ENCODE measurements at regions not wholly inside any gene's neighbourhood (a gene's known extent, or its start where the extent isn't known, plus 50 kb on each side); places are given as distances from the start of the nearest gene placed in this dataset.

- DNase-seq: no peak
Observed at GRCh38 chr9:129278391-129279237, 100.6 kb upstream of the IER5L start.

GRCh38 chr9:129276486-129277230, 98.6 kb upstream of the IER5L start:
- no peak for DNase-seq

DNA sequence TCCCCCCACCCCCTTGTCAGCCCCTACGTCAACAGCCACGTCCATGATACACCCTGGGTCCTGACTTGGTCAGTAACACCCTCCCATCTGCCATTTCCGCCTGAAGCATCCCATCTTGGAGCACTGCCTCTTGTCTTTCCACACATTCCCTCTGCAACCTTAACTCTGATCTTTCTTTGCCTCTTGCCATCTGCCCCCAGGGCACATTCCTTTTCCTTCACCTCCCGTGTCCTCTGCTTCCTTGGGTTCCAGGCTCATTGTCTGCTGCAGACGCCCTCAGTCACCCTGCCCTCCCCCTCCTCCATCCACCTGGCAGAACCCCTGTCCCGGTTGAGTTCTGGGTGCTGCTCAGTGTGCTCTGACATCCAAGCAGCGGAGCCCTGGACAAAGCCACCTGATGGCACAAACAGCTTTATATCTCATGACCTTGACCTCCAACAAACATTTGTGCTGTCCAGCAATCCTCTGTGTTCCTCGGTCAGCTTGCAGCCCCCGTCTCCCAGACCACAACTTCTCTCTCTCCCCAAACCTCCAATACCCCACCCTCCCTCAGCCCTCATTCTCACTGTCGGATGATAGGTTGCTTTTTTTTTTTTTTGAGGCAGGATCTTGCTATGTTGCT, 97.7 kb upstream of the IER5L start:
- no peak for DNase-seq

DNA sequence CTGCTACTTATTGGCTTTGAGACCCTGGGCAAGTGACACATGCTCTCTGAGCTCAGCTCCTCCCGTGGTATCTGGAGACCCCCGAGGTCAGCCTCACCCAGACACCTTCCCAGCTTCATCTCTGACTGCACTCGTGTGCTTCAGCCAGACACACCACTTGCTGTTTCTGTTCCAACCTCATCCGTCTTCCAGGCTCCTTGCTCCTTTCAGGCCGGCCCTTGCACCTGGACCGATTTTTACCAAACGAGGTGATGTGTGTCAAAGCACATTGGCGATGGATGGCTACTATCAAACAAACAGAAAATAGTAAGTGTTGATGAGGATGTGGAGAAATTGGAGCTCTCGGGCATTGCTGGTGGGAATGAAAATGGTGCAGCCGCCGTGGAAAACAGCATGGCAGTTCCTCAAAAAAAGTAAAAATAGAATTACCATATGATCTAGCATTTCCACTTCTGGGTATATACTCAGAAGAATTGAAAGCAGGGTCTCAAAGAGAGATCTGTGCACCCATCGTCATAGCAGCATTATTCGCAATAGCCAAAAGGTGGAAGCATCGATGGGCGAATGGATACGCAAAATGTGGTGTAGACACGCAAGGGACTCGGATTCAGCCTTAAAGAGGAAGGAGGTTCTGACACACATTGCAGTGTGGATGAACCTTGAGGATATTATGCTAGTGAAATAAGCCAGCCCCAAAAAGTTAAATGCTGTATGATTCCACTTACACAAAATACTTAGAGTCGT, 96.1 kb upstream of the IER5L start:
- DNase-seq: no peak

DNA sequence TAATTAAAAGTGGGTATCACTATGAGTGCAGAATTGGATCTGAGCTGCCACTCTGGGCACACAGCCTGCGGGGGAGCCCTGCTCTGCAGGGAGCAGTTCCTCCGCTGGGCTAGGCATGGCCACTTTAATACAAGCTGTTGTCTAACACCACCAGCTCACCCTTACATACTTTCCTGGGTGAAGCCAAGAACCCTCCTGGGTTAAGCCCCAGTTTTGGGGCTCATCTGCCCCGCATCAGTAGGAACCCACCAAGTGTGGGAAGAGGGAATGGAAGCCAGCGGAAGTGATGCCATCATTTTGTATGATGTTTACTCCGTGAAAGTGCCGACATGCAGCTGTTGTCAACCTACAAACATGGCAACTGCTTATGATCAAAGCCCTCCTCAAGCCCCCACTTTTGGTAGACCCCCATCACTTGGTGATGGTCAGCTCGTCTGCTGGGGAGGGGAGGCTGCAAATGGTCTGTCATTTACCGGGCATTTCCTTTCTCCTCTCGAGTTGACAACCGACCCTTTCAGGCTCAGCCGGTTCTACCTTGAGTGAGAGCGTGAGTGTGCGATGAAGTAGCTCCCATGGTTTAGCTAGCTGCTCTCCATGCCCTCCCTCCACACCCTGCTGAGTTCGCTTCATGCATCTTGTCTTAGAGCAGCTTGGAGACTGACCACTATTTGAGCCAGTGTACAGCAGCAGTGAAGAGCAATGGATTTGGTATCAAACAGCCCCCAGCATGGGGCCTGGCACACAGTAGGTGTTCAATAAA, 95.3 kb upstream of the IER5L start:
- DNase-seq: no peak

- DNase-seq: no peak
Observed at GRCh38 chr9:129272348-129273025, 94.4 kb upstream of the IER5L start.

DNA sequence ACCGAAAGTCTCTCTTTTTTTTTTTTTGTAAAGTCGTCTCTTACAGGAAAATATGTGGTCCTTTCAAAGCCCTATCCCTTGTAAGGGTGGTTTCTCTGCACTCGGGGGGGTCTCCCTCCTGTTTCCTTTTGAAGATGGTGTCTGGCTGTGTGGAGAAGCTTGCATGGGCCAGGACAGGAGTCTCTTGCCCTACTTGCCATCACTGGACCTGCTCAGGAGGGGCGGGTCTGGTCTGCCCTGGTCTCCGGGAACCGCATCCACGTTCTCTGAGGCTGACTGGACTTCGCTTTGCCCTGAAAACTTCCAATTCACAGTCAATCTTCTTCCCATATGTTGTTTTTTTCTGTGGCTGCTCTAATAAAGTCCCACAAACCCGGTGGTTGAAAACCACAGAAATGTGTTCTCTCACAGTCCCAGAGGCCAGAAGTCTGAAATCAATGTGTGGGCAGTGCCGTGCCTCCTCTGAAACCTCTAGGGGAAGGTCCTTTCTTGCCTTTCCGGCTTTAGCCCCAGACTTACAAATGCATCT, 92.9 kb upstream of the IER5L start:
- no peak for DNase-seq

GRCh38 chr9:129270205-129270604, 92.1 kb upstream of the IER5L start:
- DNase-seq: peak; percentile 21

GRCh38 chr9:129267141-129267540, 89.1 kb upstream of the IER5L start:
- DNase-seq: no peak

DNA sequence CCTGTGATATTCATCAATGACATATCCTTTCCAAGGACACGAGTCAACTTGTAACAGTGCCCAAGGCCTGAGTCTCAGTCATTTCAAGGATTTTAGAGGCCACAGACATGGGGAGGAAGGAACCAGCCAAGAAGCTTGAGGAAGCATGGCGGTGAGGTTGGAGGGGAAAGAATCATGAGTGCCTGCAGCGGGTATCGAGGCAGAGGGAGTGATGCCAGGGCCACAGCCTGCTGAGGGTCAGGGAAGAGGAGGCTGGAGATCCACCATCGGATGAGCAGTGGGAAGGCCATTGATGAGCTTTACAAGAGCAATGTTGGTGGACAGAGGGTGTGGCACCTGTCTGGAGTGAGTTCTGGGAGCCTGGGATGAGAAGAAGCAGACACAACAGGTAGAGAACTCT, 88.5 kb upstream of the IER5L start:
- no peak for DNase-seq

GRCh38 chr9:129264388-129264787, 86.3 kb upstream of the IER5L start:
- no peak for DNase-seq

DNA sequence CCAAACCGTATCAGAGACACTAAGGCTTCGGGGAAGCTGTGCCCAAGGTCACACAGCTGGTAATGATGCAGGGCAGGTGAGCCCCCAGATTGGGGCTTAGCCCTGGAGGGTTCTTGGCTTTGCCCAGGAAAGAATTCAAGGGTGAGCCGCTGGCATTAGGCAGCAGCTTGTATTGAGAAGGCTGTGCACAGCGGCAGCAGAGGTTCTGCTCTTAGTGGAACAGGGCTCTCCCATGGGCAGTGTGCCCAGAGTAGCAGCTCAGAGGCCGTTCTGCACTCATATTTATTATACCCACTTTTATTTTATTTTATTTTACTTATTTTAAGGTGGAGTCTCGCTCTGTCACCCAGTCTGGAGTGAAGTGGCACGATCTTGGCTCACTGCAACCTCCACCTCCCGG, 85.8 kb upstream of the IER5L start:
- DNase-seq: no peak

- no peak for DNase-seq
Observed at GRCh38 chr9:129262261-129262660, 84.2 kb upstream of the IER5L start.

- no peak for DNase-seq
Observed at GRCh38 chr9:129259375-129259774, 81.3 kb upstream of the IER5L start.

DNA sequence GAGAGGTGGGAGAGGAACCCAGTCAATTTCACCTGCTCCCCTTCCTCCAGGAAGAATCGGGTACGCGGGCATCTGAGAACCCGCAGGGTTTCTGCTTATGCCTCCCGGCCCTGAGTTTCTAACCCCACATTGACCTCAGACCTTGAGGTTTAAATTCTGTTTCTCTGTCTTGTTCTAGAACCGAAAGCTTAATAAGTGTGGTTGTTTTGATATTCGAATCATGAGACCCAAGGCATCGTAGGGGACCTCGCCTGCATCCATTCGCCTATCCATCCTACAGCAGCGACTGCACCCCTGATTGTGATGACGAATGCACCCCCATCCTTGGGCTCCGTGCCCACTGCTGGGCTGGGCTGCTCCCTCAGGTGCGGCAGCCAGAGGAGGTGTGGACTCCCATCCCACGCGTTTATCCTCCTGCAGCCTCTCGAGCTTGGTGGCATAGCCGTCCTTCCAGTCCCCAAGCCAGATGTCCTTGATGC, 80.8 kb upstream of the IER5L start:
- DNase-seq: peak; percentile 12

- DNase-seq: peak; percentile 91
Observed at GRCh38 chr9:129258124-129258822, 80.2 kb upstream of the IER5L start.

GRCh38 chr9:129256959-129257713, 79.1 kb upstream of the IER5L start:
- DNase-seq: no peak

DNA sequence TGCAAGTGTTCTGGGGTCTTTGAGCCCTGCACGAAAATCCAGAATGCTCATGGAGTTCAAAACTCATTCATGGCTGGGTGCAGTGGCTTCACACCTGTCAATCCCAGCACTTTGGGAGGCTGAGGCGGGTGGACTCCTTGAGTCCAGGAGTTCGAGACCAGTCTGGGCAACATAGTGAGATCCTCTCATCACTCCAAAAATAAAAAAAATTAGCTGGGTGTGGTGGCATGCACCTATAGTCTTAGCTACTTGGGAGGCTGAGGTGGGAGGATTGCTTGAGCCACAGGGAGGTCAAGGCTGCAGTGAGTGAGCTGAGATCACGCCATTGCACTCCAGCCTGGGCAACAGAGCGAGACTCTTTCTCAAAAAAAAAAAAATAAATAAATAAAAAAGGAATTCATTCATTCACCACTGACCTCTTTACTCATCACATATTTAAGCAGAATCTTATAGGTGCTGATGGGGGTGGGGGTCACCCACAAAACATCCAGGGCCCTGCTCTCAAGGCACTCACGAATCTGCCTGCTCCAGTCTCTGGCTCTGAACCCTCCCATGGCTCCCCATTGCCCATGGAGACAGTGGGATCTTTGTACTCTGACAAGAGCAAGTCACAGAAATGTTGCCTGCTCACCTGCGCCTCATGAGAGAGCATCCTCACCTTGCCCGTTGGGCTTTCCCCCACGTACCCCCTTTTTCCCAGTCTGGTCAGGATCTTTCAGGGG, 76.7 kb upstream of the IER5L start:
- no peak for DNase-seq

DNA sequence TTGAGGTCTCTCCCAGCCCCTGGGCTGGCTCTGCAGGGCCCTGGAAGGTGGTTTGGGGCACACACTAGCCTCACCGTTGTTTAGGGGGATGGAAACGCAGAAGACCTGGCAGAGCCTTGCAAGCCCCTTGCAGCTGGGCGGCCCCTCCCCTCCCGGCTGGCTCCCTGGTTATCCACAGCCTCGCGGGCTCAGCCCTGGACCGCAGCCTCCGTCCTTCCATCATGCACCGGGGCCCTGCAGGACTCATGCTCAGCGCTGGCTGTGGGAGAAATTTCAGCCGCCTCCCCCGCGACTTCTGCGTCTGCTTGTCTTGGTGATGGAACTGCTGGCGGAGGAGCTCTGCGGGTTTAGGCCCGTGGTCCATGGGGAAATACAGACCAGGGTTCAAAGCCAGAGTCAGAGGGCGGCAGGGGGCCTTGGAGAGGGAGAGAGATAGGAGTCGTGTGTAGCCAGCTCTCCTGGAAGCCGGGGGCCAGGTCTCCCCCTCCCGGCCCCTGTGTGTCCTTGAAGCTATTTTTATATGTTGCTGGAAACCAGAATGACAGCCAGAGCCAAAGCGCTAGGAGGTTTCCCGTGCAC, 75.8 kb upstream of the IER5L start:
- DNase-seq: no peak
